GM18873 (cell line): ENCODE measurements at regions not wholly inside any gene's neighbourhood (a gene's known extent, or its start where the extent isn't known, plus 50 kb on each side); places are given as distances from the start of the nearest gene placed in this dataset.

Experiments
- ATAC-seq: cut with Tn5 transposase; IDR thresholded peaks from one replicate; pipeline ENCODE4 v1.9.1; 2021; ENCODE audit warnings: mild to moderate bottlenecking, moderate library complexity, moderate number of reproducible peaks; ENCODE audit not compliant: unreplicated experiment, low FRiP score

DNA sequence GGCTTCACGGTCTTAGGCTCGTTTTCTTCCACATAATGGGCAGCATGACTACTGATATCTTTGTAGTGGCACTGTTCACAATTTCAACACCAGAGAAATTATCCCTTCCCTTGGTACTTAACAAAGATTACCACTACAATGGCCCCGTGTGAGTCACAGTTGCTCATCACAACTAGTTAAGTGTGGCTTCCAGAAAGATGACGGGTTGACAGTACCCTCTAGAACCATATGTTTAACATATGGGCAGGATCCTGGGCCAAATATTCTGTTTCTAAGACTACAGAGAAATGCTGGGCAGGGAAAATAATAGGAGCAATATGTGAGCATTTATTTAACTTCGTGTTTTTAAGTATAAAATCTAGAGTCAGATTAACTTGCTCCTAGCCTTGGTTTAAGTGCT lies 780.1 kb upstream of the LINC00305 start:
- no peak for ATAC-seq

DNA sequence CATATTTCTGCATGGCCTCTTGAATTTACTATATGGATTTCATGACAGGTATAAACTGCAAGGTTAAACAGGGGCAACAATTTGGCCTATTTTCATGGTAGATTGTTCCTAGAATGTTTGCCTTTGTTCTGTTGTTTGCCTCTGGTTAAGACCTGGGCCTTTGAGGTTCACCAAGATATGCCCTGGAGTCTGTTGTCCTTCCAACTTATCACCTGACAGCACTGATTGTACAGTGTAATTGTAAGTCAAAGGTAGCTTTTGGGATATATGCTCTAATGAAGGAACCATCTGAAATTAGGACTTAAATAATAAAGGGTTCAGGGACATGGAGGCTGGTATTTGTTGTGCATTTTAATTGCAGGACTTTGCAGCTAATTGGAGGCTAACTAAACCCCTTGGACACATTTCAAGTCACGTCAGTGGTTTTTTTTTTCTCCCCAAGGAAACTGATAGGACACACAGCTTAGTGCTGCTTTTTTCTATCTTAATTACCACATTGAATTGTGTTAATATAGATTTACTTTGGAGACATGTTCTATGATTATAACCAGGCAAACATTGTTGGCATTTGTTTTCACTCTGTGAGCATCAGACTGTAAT lies 771.2 kb upstream of the LINC00305 start:
- ATAC-seq = no peak

GRCh38 chr18:64918851-64919250 lies 770.0 kb upstream of the LINC00305 start:
- no peak for ATAC-seq

DNA sequence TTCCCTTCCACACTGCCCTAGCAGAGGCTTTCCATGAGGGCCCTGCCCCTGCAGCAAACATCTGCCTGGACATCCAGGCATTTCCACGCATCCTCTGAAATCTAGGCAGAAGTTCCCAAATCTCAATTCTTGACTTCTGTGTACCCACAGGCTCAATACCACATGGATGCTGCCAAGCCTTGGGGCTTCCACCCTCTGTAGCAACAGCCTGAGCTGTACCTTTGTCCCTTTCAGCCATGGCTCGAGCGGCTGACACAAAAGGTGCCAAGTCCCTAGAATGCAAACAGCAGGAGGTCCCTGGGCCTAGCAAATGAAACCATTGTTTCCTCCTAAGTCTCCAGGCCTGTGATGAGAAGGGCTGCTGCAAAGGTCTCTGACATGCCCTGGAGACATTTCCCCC lies 744.5 kb upstream of the LINC00305 start:
- ATAC-seq = no peak

DNA sequence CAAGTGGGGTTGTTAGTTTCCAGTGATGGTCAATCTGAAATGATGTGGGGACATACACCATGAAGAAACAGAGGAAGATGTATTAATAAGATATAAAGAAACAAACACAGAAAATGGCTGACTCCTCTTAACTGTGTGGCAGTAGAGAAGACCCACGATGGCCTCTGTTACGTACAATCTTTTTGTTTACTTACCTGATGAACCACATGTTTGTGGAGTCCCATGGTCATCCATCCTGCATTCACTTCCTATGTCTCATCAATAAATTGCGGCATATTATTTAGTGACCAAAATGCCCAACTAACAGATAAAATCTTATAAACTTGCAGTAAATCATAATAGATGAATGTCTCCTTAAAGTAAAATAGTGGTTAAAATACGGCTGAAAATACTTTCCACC lies 740.1 kb upstream of the LINC00305 start:
- no peak for ATAC-seq

DNA sequence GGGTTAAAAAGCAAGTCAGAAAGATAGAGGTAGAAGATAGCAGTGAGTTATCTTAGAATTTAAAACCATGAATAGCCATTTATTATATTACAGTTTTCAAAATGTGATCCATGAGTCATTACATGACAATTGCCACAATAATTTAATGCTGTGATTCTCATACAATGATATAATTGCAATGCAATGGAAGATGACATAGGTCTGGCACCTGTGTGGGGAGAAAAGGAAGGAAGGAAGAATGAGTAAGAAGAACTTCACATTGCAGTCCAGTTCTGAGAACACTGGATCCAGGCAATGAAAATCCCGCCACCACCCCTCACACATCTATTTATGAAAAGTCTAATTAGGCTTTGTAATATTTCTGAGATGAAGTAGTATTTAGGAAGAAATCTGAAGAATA lies 738.1 kb upstream of the LINC00305 start:
- no peak for ATAC-seq

DNA sequence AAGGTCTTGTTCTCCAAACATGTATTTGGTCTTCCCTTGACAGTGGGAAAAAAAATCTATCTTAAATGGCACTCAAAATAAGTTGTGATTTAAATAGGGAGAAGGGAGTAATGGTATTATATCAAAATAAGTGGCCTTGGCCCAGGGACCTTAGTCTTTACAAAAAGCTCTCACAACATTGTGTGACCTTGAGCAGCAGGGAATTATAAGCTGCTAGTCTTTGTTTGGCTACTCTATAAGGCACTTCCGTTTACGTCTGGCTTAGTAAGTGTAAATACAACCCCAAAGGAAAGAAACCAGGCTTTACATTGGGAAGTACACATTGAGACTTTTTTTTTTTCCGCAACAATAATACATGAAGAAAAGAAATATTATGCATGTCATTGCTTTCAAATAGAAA lies 734.0 kb upstream of the LINC00305 start:
- no peak for ATAC-seq

DNA sequence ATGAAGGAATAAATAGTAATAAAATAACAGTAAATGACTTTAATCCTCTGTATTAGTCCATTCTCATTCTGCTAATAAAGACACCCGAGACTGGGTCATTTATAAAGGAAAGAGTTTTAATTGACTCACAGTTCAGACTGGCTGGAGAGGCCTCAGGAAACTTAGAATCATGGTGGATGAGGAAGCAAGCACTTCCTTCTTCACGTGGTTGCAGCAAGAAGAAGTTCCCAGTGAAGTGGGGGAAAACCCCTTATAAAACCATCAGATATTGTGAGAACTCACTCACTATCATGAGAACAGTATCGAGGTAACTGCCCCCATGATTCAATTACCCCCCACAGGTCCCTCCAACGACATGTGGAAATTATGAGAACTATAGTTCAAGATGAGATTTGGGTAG lies 727.9 kb upstream of the LINC00305 start:
- no peak for ATAC-seq

- no peak for ATAC-seq
These were observed 724.0 kb upstream of the LINC00305 start for GRCh38 chr18:64872710-64873458.

GRCh38 chr18:64854112-64854511 lies 705.2 kb upstream of the LINC00305 start:
- ATAC-seq = no peak

GRCh38 chr18:64852281-64852680 lies 703.4 kb upstream of the LINC00305 start:
- no peak for ATAC-seq

DNA sequence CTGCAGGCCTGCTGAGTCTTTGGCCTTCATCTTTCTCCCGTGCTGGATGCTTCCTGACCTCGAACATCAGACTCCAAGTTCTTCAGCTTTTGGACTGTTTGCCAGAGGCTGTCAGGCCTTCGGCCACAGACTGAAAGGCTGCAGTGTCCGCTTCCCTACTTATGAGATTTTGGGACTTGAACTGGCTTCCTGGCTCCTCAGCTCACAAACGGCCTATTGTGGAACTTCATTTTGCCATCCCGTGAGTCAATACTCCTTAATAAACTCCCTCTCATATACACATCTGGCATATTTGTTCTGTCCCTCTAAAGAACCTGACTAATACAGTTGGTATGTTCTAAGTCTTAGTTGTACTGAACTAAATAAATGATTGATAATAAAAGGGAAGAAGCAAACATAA lies 702.8 kb upstream of the LINC00305 start:
- no peak for ATAC-seq

- ATAC-seq = no peak
These were observed 701.9 kb upstream of the LINC00305 start for GRCh38 chr18:64850791-64851190.

GRCh38 chr18:64840911-64841701 lies 692.2 kb upstream of the LINC00305 start:
- no peak for ATAC-seq

DNA sequence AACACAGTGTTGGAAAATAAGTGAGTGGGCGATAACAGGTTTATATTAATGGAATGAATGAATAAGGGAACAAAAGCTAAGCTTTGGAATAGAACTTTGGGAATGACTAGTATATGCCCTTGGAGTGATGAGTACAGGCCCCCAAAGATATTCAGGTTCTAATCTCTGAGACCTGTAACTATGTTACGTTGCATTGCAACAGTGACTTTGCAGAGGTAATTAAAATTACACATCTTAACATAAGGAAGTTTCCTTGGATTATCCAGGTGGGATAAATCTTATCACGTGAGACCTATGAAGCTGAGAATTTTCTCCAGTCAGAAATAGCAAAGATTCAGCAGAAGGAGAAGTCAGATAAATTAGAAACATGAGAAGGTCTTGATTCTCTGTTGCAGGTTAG lies 661.5 kb upstream of the LINC00305 start:
- ATAC-seq = no peak

- no peak for ATAC-seq
These were observed 660.9 kb upstream of the LINC00305 start for GRCh38 chr18:64809801-64810200.

- ATAC-seq = no peak
These were observed 658.7 kb upstream of the LINC00305 start for GRCh38 chr18:64807560-64807959.

- no peak for ATAC-seq
These were observed 657.8 kb upstream of the LINC00305 start for GRCh38 chr18:64806691-64807090.

DNA sequence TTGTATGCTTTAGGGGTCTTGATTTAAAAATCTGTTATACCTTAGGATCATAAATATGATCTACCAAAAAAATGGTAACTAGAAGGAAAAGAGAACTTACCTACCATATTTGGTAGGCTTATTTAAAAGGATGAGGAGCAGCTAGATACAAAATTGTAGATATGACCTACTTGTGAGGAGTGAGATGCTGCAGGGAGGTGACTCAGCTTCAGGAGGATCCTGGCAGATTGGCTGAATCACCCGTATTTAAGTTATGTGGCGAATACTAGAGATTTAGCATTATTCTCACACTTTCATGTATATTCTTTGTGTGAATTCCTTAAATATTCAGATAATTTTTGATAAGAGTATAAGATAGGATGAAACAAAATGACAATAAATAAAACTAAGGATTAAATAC lies 657.3 kb upstream of the LINC00305 start:
- ATAC-seq = no peak

DNA sequence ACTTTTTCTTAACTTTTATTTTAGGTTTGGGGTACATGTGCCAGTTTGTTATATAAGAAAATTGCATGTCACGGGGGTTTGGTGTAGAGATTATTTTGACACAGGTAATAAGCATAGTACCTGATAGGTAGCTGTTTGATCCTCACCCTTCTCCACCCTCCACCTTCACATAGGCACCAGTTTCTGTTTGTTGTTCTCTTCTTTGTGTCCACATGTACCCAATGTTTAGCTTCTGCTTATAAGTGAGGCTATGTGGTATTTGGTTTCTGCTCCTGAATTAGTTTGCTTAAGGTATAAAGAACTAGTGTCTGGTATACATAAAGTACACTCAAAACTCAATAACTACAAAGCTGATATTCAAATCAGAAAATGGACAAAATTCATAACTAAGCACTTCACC lies 654.6 kb upstream of the LINC00305 start:
- ATAC-seq = no peak

GRCh38 chr18:64800151-64800550 lies 651.3 kb upstream of the LINC00305 start:
- no peak for ATAC-seq

GRCh38 chr18:64799376-64799775 lies 650.5 kb upstream of the LINC00305 start:
- no peak for ATAC-seq
